ENCODE measurements at regions not wholly inside any gene's neighbourhood (a gene's known extent, or its start where the extent isn't known, plus 50 kb on each side); places are given as distances from the start of the nearest gene placed in this dataset.

- Histone ChIP-seq H2AFZ (ENCODE audit: low read length) (no peak overlapping the region), H3K27ac (ENCODE audit: low read length) (no peak overlapping the region), H3K9ac (ENCODE audit: low read length) (no peak overlapping the region), H3K27me3 (replicated peaks; ENCODE audit: insufficient read depth, low read length) (no peaks in the 10 kb centered on the region), H3K4me2 (ENCODE audit: low read depth, low read length) (no peak overlapping the region), H3K9me2 (replicated peaks; ENCODE audit: insufficient read depth, low read length) (no peaks in the 10 kb centered on the region), H3K4me1 (ENCODE audit: low read length) (no peaks in the 10 kb centered on the region), H3K9me3 (replicated peaks; ENCODE audit: insufficient read depth, low read length) (no peaks in the 10 kb centered on the region), H3F3A (ENCODE audit: insufficient read depth, low read length) (no peaks in the 10 kb centered on the region), H3K79me2 (ENCODE audit: low read length) (no peaks in the 10 kb centered on the region), H3K4me3 (ENCODE audit: low read length) (no peak overlapping the region), H4K20me1 (ENCODE audit: insufficient read depth, low read length) (no peaks in the 10 kb centered on the region), H3K36me3 (replicated peaks; ENCODE audit: insufficient read depth, low read length) (no peaks in the 10 kb centered on the region)
- TF ChIP-seq EZH2phosphoT487 (IDR thresholded peaks at IDR 0.05; ENCODE audit: low read length), result no peak
- no peak for TF ChIP-seq CTCF (IDR thresholded peaks at IDR 0.05; ENCODE audit: low read length)
- no peak for TF ChIP-seq EZH2 (optimal IDR thresholded peaks at IDR 0.05; ENCODE audit: low read depth, low read length)
- DNase-seq, result no peak
These were observed 109.1 kb downstream of the ARL4A start for GRCh38 chr7:12796397-12797127.

GRCh38 chr7:12800486-12800885 lies 113.1 kb downstream of the ARL4A start:
- TF ChIP-seq EZH2phosphoT487 (IDR thresholded peaks at IDR 0.05; ENCODE audit: low read length), result no peak
- no peak for TF ChIP-seq EZH2 (optimal IDR thresholded peaks at IDR 0.05; ENCODE audit: low read depth, low read length)
- TF ChIP-seq CTCF (IDR thresholded peaks at IDR 0.05; ENCODE audit: low read length), result no peak
- no peak for DNase-seq
- no peaks in the 10 kb centered on the region for H3K9me2 ChIP-seq (replicated peaks; ENCODE audit: insufficient read depth, low read length)
- no peaks in the 10 kb centered on the region for H3K27me3 ChIP-seq (replicated peaks; ENCODE audit: insufficient read depth, low read length)
- no peak overlapping the region for H3K4me3 ChIP-seq (ENCODE audit: low read length)
- no peak overlapping the region for H2AFZ ChIP-seq (ENCODE audit: low read length)
- no peaks in the 10 kb centered on the region for H3K4me1 ChIP-seq (ENCODE audit: low read length)
- no peaks in the 10 kb centered on the region for H3K9me3 ChIP-seq (replicated peaks; ENCODE audit: insufficient read depth, low read length)
- no peaks in the 10 kb centered on the region for H3K36me3 ChIP-seq (replicated peaks; ENCODE audit: insufficient read depth, low read length)
- no peak overlapping the region for H3K4me2 ChIP-seq (ENCODE audit: low read depth, low read length)
- H3K27ac ChIP-seq (ENCODE audit: low read length), result no peak overlapping the region
- no peaks in the 10 kb centered on the region for H4K20me1 ChIP-seq (ENCODE audit: insufficient read depth, low read length)
- no peaks in the 10 kb centered on the region for H3K79me2 ChIP-seq (ENCODE audit: low read length)
- no peak overlapping the region for H3K9ac ChIP-seq (ENCODE audit: low read length)
- no peaks in the 10 kb centered on the region for H3F3A ChIP-seq (ENCODE audit: insufficient read depth, low read length)

- H2AFZ ChIP-seq (ENCODE audit: low read length), result no peak overlapping the region
- no peaks in the 10 kb centered on the region for H4K20me1 ChIP-seq (ENCODE audit: insufficient read depth, low read length)
- no peaks in the 10 kb centered on the region for H3K79me2 ChIP-seq (ENCODE audit: low read length)
- no peak overlapping the region for H3K9ac ChIP-seq (ENCODE audit: low read length)
- H3K4me3 ChIP-seq (ENCODE audit: low read length), result no peak overlapping the region
- DNase-seq, result no peak
- H3K9me3 ChIP-seq (replicated peaks; ENCODE audit: insufficient read depth, low read length), result no peaks in the 10 kb centered on the region
- H3F3A ChIP-seq (ENCODE audit: insufficient read depth, low read length), result no peaks in the 10 kb centered on the region
- H3K9me2 ChIP-seq (replicated peaks; ENCODE audit: insufficient read depth, low read length), result no peaks in the 10 kb centered on the region
- no peaks in the 10 kb centered on the region for H3K4me1 ChIP-seq (ENCODE audit: low read length)
- no peak overlapping the region for H3K27ac ChIP-seq (ENCODE audit: low read length)
- TF ChIP-seq CTCF (IDR thresholded peaks at IDR 0.05; ENCODE audit: low read length) (no peak), EZH2phosphoT487 (IDR thresholded peaks at IDR 0.05; ENCODE audit: low read length) (no peak), EZH2 (optimal IDR thresholded peaks at IDR 0.05; ENCODE audit: low read depth, low read length) (no peak)
- H3K27me3 ChIP-seq (replicated peaks; ENCODE audit: insufficient read depth, low read length), result no peaks in the 10 kb centered on the region
- no peaks in the 10 kb centered on the region for H3K36me3 ChIP-seq (replicated peaks; ENCODE audit: insufficient read depth, low read length)
- H3K4me2 ChIP-seq (ENCODE audit: low read depth, low read length), result no peak overlapping the region
These were observed 113.7 kb downstream of the ARL4A start for GRCh38 chr7:12801107-12801506.
